ENCODE measurements at regions not wholly inside any gene's neighbourhood (a gene's known extent, or its start where the extent isn't known, plus 50 kb on each side); places are given as distances from the start of the nearest gene placed in this dataset.

DNA sequence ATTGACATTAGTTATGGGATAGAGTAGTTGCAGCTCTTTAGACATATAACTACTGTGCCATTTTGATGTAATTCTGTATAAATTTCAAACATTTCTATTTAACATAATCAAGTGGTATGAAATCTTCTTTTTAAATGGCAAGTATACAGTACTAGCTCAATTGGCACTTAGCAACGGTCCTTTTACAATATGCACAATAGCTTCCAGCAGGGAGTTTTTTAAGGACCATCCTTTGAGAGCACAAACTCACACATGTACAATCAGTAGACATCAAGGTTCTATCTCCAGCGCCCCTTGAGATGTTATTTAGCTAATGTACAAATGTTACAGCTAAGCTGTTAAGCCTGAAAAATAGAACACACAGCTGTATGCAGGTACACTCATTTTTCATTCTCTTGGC is 480.7 kb downstream of the TFEC start:
- Mint-ChIP-seq H3K4me1 (no peaks in the 10 kb centered on the region), H3K36me3 (no peaks in the 10 kb centered on the region), H3K4me3 (no peak overlapping the region), H3K27me3 (no peaks in the 10 kb centered on the region), H3K9me3 (peaks cover 0 to 2% (median 0%) of the 10 kb centered on the region in 3 donors), H3K27ac (no peak overlapping the region)

DNA sequence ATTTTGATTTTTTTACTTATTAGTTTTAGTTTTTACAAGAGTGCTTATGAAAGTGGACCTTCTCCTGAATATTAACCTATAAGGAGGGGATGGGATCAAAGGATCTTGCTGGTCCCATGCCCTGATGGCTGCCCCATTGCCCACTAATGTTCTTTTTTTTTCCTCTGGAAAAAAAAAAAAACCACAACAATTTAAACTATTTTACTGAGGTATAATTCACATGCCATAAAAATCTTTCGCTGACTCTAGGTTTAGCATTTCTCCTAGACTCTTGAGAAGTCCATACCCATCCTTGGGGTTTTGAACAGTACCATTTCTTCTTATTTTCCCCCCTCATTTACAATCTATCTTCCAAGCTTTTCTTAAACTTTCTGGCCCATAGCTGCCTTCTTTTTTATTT is 481.8 kb downstream of the TFEC start:
- Mint-ChIP-seq H3K36me3 (no peaks in the 10 kb centered on the region), H3K4me1 (no peaks in the 10 kb centered on the region), H3K4me3 (no peak overlapping the region), H3K27ac (no peak overlapping the region), H3K27me3 (no peaks in the 10 kb centered on the region), H3K9me3 (peaks cover 0 to 2% (median 0%) of the 10 kb centered on the region in 3 donors)

DNA sequence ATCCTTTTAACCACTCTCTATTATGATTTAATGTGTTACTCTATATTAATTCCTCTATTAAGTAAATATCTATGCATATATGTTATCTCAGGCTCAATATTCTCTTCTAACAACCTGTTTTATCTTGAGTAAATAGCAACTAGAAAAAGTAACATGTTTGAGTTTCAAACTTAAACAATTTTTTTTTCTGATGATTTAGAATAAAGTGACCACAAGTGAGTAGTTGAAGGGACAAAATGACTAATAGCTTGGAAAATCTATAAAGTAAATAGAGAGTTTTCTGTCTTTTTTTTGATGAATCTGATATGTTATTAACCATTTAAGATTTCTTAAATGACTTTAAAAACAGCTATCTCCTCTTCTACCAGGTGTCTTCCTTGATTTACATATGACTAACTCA is 483.8 kb downstream of the TFEC start:
- Mint-ChIP-seq H3K36me3 (no peaks in the 10 kb centered on the region), H3K27me3 (no peaks in the 10 kb centered on the region), H3K4me3 (no peak overlapping the region), H3K9me3 (peaks cover 0 to 2% (median 0%) of the 10 kb centered on the region in 3 donors), H3K27ac (no peak overlapping the region), H3K4me1 (no peaks in the 10 kb centered on the region)

DNA sequence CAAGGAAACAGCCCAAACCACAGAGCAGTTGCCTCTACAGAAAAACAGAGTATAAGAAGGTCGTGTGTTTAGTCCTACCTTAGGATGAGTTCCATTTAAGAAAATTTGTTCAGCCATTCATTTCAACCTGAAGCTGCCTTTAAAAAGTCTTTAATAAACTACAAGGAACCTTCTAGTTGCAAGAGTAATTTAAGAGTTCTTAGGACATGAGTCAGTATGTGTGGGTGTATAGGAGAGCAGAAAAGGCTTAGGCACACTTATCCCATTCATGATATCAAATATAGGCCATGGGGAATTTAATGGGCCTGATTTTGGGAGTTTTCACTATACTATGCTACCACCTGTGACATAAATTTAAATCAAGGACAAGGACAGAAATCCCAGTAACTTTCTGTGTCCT is 496.8 kb downstream of the TFEC start:
- no peaks in the 10 kb centered on the region for H3K9me3 Mint-ChIP-seq
- H3K27ac Mint-ChIP-seq, result no peak overlapping the region
- H3K27me3 Mint-ChIP-seq, result peaks cover 4% of the 10 kb centered on the region
- no peaks in the 10 kb centered on the region for H3K4me1 Mint-ChIP-seq
- H3K4me3 Mint-ChIP-seq, result no peak overlapping the region
- H3K36me3 Mint-ChIP-seq, result no peaks in the 10 kb centered on the region

DNA sequence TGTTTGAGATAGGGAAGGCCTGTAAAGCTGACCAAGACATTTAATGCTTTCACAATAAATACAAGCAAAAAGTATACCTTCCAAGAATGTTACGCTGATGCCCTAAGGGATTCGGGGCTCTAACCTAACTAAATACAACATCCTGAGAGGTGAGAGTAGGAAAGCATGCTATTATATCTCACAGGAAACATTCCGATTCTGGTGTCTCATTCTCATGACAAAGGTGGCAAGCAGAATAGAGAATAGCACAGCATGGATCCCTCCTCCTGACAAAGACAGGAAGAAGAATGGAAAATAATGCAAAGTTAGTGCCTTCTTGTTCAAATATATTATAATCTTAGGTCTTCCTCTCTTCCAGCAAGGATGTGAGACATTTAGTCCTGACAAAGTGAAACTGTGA is 504.3 kb downstream of the TFEC start:
- Mint-ChIP-seq H3K4me3 (no peak overlapping the region), H3K27ac (no peak overlapping the region), H3K27me3 (peaks cover 2% of the 10 kb centered on the region), H3K36me3 (no peaks in the 10 kb centered on the region), H3K4me1 (no peaks in the 10 kb centered on the region), H3K9me3 (peaks cover 3 to 7% (median 7%) of the 10 kb centered on the region in 3 donors)

DNA sequence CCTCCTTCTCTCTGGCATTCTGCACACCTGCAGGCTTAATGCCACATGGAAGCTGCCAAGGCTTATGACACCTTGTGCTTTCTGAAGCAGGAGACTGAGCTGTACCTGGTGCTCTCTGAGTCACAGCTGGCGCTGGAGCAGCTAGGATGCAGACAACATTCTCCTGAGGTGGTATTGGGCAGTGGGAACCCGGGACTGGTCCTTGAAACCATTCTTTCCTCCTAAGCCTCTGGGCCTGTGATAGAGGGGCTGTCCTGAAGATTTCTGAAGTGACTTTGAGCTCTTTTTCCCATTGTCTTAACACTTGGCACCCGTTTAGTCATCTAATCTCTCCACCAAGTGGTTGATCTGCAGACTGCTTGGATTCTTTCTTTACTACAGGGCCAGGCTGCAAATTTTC is 508.4 kb downstream of the TFEC start:
- Mint-ChIP-seq H3K4me3 (no peak overlapping the region), H3K36me3 (no peaks in the 10 kb centered on the region), H3K27me3 (no peaks in the 10 kb centered on the region), H3K4me1 (no peaks in the 10 kb centered on the region), H3K27ac (no peak overlapping the region), H3K9me3 (peaks cover 3 to 7% (median 7%) of the 10 kb centered on the region in 3 donors)

DNA sequence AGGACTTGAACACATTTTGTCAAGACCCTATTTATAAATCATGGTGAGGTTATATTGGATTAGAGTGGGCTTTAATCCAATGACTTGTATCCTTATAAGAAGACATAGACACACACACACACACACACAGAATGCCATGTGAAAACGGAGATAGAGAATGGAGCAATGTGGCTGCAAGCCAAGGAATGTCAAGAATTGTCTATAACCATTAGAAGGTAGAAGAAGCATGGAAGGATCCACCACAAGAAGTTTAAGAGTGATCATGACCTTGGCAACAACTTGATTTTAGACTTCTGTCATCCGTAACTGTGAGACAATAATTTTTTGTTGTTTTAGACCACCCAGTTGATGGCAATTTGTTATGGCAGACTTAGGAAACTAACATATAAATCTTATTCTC is 514.2 kb downstream of the TFEC start:
- no peaks in the 10 kb centered on the region for H3K9me3 Mint-ChIP-seq
- no peaks in the 10 kb centered on the region for H3K36me3 Mint-ChIP-seq
- no peak overlapping the region for H3K4me3 Mint-ChIP-seq
- H3K4me1 Mint-ChIP-seq, result no peaks in the 10 kb centered on the region
- H3K27me3 Mint-ChIP-seq, result no peaks in the 10 kb centered on the region
- no peak overlapping the region for H3K27ac Mint-ChIP-seq

DNA sequence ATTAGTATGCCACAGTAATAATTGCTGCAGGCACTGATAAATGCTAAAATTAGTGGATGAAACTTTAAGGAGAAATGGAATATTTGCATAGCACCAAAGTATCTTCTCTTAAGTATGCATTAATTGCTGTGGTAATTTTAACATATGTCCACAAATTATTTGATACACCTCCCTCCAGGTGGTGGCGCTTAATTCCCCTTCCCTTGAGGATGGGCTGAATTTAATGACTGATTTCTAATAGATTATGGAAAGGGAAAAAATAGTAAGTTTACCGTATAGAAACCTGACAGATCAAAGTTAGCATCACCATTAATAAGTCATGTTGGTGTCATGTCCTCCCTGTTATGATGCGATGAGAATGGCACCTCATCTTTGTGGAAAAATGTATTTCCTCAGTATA is 519.2 kb downstream of the TFEC start:
- no peak overlapping the region for H3K4me3 Mint-ChIP-seq
- no peaks in the 10 kb centered on the region for H3K4me1 Mint-ChIP-seq
- H3K9me3 Mint-ChIP-seq, result no peaks in the 10 kb centered on the region
- H3K27me3 Mint-ChIP-seq, result peaks cover 1% of the 10 kb centered on the region
- H3K27ac Mint-ChIP-seq, result no peak overlapping the region
- no peaks in the 10 kb centered on the region for H3K36me3 Mint-ChIP-seq

DNA sequence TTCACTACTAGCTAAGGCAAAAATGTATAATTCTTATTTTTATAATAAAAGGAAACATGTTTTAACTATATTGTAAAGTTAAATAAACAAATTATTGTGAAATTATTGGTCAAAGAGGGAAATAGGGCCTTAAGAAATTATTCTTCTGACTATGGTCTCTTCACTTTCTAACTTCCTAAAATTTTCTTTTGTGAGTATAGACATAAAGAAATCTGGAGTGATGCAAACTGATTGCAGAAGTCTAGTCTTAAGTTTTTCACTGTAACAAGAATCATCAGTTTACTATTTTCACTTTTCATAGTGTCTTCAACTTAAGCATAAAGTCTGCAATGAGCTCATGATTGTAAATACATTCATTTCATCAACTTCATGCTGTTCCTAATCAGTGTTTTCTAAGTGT is 525.4 kb downstream of the TFEC start:
- H3K9me3 Mint-ChIP-seq, result peaks cover 0 to 4% (median 0%) of the 10 kb centered on the region in 3 donors
- H3K27me3 Mint-ChIP-seq, result peaks cover 1% of the 10 kb centered on the region
- no peaks in the 10 kb centered on the region for H3K4me1 Mint-ChIP-seq
- H3K27ac Mint-ChIP-seq, result no peak overlapping the region
- no peak overlapping the region for H3K4me3 Mint-ChIP-seq
- no peaks in the 10 kb centered on the region for H3K36me3 Mint-ChIP-seq

DNA sequence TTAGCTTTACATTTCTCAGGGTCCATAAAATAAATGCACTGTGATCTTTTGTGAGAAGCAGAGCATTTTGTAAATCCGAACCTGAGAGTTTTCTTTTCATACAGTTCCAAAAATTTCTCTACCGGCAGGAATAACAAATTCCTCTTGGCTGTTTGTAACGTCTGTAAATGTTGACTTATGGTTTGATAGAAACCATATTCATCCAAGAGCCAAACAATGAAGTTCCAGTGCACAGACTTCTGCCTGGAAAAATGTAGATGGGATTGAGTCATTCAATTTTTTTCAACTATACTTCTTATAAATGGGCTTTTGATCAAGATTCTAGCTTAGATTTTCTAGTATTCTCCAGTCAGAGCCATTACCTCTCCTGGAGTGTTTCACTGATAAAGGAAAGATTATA is 530.6 kb downstream of the TFEC start:
- Mint-ChIP-seq H3K27ac (no peak overlapping the region), H3K9me3 (peaks cover 0 to 4% (median 0%) of the 10 kb centered on the region in 3 donors), H3K27me3 (no peaks in the 10 kb centered on the region), H3K4me1 (no peaks in the 10 kb centered on the region), H3K36me3 (no peaks in the 10 kb centered on the region), H3K4me3 (no peak overlapping the region)

DNA sequence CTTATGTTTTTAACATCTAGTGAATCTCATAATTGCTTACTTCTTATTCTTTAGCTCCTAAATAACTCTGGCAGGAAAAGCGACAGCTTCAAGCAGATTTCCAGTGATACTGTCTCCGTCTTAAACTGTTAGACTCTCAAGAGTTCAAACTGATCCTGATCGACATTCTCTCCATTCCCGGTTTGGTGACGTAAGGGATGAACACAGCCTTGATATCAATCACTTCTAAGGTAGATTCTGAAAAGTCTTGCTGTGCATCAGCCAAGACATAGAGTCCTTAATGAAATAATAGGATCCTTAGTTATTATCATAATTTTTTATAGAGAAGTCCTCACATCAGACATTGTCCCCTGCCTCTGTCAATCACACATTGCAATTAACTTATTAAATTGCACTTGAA is 534.6 kb downstream of the TFEC start:
- Mint-ChIP-seq H3K27me3 (peaks cover 2% of the 10 kb centered on the region), H3K4me3 (no peak overlapping the region), H3K9me3 (no peaks in the 10 kb centered on the region), H3K36me3 (no peaks in the 10 kb centered on the region), H3K4me1 (no peaks in the 10 kb centered on the region), H3K27ac (no peak overlapping the region)

DNA sequence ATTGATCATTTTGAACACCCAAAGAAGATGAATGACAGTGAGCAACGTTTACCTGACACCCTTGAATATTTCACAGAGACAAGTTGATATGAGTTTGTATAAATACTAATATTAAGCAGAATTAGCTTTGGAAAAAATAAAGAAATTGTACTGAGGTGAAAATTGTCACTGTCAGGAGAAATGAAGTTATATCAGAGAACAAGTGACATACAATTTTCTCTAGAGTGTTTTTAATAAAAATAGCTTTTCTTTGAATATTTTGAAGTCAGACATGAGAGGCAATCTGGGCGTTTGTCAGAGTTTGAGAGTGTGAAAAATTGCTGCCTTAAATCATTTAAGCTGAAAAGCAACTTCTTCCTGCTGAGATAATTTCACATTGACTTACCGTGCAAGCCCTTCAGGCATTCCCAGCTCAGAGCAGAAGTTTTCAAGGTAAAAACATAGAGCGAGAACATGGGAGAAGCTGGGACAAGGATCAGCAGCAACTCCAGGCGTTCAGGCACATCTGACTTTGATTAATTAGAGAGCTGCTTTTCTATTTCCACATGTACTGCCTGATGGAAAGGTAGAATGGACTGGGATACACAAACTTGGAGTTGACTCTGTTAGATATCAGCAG is 535.9 kb downstream of the TFEC start:
- Mint-ChIP-seq H3K27ac (no peak overlapping the region), H3K27me3 (peaks cover 2% of the 10 kb centered on the region), H3K9me3 (no peaks in the 10 kb centered on the region), H3K4me1 (no peaks in the 10 kb centered on the region), H3K36me3 (no peaks in the 10 kb centered on the region), H3K4me3 (no peak overlapping the region)

DNA sequence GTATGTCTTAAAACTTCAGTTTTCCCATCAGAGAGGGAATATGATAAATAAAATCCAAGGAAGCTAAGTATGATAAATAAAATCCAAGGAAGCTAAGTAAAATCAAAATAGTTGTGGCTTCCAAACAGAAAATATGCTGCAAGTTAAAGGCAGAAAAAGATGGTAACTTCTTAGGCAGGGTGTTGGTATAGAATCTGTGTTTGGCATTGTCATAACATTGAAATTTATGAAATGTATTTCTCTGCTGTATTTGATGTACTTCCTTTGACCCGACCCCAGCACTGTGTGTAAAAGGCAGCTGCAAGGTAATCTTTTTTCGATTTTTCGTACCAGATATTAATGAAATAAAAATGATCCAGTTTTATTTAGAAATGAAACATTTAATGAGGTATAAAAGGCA is 537.2 kb downstream of the TFEC start:
- Mint-ChIP-seq H3K27me3 (peaks cover 2% of the 10 kb centered on the region), H3K4me3 (no peak overlapping the region), H3K27ac (no peak overlapping the region), H3K9me3 (no peaks in the 10 kb centered on the region), H3K4me1 (no peaks in the 10 kb centered on the region), H3K36me3 (no peaks in the 10 kb centered on the region)

DNA sequence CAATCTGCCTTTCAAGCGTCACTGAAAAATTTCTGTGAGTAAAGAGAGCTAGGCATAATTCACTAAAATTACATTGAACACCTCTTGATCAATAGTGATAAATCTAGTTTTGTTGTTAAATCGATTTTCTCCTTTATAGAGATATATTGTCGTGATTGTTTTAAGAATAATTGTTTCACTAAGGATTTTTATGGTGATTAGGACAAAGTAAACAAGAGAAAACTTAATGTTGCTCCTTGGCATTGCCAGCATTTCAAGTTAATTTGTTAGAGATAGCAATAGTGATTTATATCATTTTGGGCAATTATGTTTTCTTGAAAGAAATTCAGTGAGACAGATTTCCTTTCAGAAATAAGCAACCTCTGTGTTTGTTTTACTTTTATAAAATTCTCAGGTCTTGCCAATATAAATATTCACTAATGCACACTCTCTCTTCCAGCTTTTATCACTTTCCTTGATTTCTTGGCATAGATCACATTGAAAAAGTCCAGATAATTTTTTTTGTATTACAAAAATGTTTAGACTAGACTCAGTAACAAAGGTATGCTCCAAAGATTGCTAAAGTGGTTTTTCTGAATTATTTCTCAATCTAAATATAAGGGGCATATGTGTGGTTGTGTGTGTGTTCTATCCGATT is 538.7 kb downstream of the TFEC start:
- H3K9me3 Mint-ChIP-seq, result no peaks in the 10 kb centered on the region
- H3K36me3 Mint-ChIP-seq, result no peaks in the 10 kb centered on the region
- no peaks in the 10 kb centered on the region for H3K4me1 Mint-ChIP-seq
- no peak overlapping the region for H3K27ac Mint-ChIP-seq
- peaks cover 2% of the 10 kb centered on the region for H3K27me3 Mint-ChIP-seq
- no peak overlapping the region for H3K4me3 Mint-ChIP-seq

DNA sequence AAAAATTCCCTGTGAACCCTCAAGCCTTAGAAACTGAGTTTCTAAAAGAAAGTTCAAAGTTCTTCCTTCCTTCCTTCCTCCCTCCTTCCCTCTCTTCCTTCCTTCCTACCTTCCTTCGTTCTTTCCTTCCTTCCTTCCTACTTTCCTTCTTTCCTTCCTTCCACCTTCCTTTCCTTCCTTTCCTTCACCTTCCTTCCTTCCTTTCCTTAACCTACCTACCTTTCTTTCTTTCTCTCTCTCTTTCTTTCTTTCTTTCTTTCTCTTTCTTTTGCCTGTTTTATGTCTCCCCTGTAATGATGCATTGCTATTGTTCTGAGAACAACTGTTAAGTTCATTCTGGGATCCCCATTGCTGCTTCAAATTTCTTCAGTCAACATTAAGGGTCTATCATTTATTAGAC is 551.1 kb downstream of the TFEC start:
- Mint-ChIP-seq H3K27me3 (peaks cover 26% of the 10 kb centered on the region), H3K9me3 (no peaks in the 10 kb centered on the region), H3K4me3 (no peak overlapping the region), H3K27ac (no peak overlapping the region), H3K4me1 (peaks cover 5 to 8% (median 6%) of the 10 kb centered on the region in 3 donors), H3K36me3 (no peaks in the 10 kb centered on the region)

DNA sequence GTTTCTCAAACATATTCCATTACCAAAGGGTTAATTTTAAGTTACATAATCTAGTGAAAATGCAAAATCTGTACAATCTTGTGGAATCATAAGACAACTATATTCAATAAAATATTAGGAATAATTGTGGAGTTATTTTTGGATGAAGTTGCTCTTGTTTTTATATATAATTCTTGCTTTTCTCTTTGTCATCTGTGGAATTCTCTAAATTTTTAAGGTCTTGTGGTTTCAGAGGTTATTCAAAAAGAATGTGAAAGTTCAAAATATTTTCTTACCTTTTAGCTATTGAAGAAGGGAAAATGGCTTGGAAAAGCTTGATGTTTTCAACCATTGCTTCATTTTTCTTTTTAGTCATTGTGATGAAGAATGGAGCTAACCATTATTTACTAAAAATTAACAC is 552.1 kb downstream of the TFEC start:
- H3K9me3 Mint-ChIP-seq, result no peaks in the 10 kb centered on the region
- H3K36me3 Mint-ChIP-seq, result no peaks in the 10 kb centered on the region
- H3K4me1 Mint-ChIP-seq, result peaks cover 5 to 8% (median 6%) of the 10 kb centered on the region in 3 donors
- no peak overlapping the region for H3K27ac Mint-ChIP-seq
- H3K27me3 Mint-ChIP-seq, result peaks cover 26% of the 10 kb centered on the region
- no peak overlapping the region for H3K4me3 Mint-ChIP-seq

Data from IgD-negative memory B cell (primary cell).